ENCODE measurements at regions not wholly inside any gene's neighbourhood (a gene's known extent, or its start where the extent isn't known, plus 50 kb on each side); places are given as distances from the start of the nearest gene placed in this dataset.
"Not testable (repeated sequence)": the region's sequence is repeated elsewhere in the genome, so short reads cannot be mapped to it uniquely, and the experiment has no call there.

- DNase-seq = no peak
Observed at GRCh38 chr1:219342836-219343235, 169.2 kb downstream of the LYPLAL1 start.

- peak; percentile 70 for DNase-seq
Observed at GRCh38 chr1:219340796-219341195, 167.1 kb downstream of the LYPLAL1 start.

- no peak for DNase-seq
Observed at GRCh38 chr1:219339466-219339865, 165.8 kb downstream of the LYPLAL1 start.

- DNase-seq = no peak
Observed at GRCh38 chr1:219337588-219337987, 163.9 kb downstream of the LYPLAL1 start.

GRCh38 chr1:219333626-219334025 lies 159.9 kb downstream of the LYPLAL1 start:
- peak; percentile 8 for DNase-seq

GRCh38 chr1:219331424-219331823 lies 157.7 kb downstream of the LYPLAL1 start:
- DNase-seq = peak; percentile 65

GRCh38 chr1:219330669-219331068 lies 157.0 kb downstream of the LYPLAL1 start:
- peak; percentile 81 for DNase-seq

- DNase-seq = no peak
Observed at GRCh38 chr1:219330001-219330400, 156.3 kb downstream of the LYPLAL1 start.

GRCh38 chr1:219329578-219329977 lies 155.9 kb downstream of the LYPLAL1 start:
- peak; percentile 46 for DNase-seq

GRCh38 chr1:219326843-219327242 lies 153.2 kb downstream of the LYPLAL1 start:
- DNase-seq = no peak

- no peak for DNase-seq
Observed at GRCh38 chr1:219325368-219325742, 151.7 kb downstream of the LYPLAL1 start.

GRCh38 chr1:219324629-219325367 lies 151.1 kb downstream of the LYPLAL1 start:
- peak; percentile 62 for DNase-seq

- peak; percentile 38 for DNase-seq
Observed at GRCh38 chr1:219324171-219324570, 150.5 kb downstream of the LYPLAL1 start.

GRCh38 chr1:219323426-219323825 lies 149.7 kb downstream of the LYPLAL1 start:
- DNase-seq = peak; percentile 9

- no peak for DNase-seq
Observed at GRCh38 chr1:219322766-219323165, 149.1 kb downstream of the LYPLAL1 start.

- not testable (repeated sequence) for DNase-seq
Observed at GRCh38 chr1:219320563-219320962, 146.9 kb downstream of the LYPLAL1 start.

- DNase-seq = no peak
Observed at GRCh38 chr1:219318826-219319225, 145.1 kb downstream of the LYPLAL1 start.

GRCh38 chr1:219317762-219318353 lies 144.2 kb downstream of the LYPLAL1 start:
- peak; percentile 75 for DNase-seq

GRCh38 chr1:219316066-219316465 lies 142.4 kb downstream of the LYPLAL1 start:
- DNase-seq = peak; percentile 16

GRCh38 chr1:219313961-219314360 lies 140.3 kb downstream of the LYPLAL1 start:
- no peak for DNase-seq

- DNase-seq = peak; percentile 90
Observed at GRCh38 chr1:219312967-219313366, 139.3 kb downstream of the LYPLAL1 start.

GRCh38 chr1:219310181-219310728 lies 136.6 kb downstream of the LYPLAL1 start:
- DNase-seq = peak; percentile 90

- DNase-seq = no peak
Observed at GRCh38 chr1:219308367-219308766, 134.7 kb downstream of the LYPLAL1 start.

Data from DMS53 (cell line).